ENCODE measurements at regions not wholly inside any gene's neighbourhood (a gene's known extent, or its start where the extent isn't known, plus 50 kb on each side); places are given as distances from the start of the nearest gene placed in this dataset.
"Not testable (repeated sequence)": the region's sequence is repeated elsewhere in the genome, so short reads cannot be mapped to it uniquely, and the experiment has no call there.

- DNase-seq = peak; percentile 18
These were observed 202.9 kb downstream of the USP25 start for GRCh38 chr21:15932726-15933125.

- no peak for DNase-seq
These were observed 205.7 kb downstream of the USP25 start for GRCh38 chr21:15935530-15935929.

GRCh38 chr21:15943009-15943666, 213.4 kb downstream of the USP25 start:
- no peak for DNase-seq

GRCh38 chr21:15947677-15948076, 217.9 kb downstream of the USP25 start:
- no peak for DNase-seq

- DNase-seq = no peak
These were observed 223.9 kb downstream of the USP25 start for GRCh38 chr21:15953551-15954116.

GRCh38 chr21:15964236-15964855, 234.6 kb downstream of the USP25 start:
- no peak for DNase-seq

- DNase-seq = no peak
These were observed 236.4 kb downstream of the USP25 start for GRCh38 chr21:15966231-15966630.

GRCh38 chr21:15966651-15967050, 236.9 kb downstream of the USP25 start:
- no peak for DNase-seq

- no peak for DNase-seq
These were observed 237.9 kb downstream of the USP25 start for GRCh38 chr21:15967661-15968060.

GRCh38 chr21:15968776-15969310, 239.1 kb downstream of the USP25 start:
- DNase-seq = no peak

GRCh38 chr21:15976807-15977206, 247.0 kb downstream of the USP25 start:
- no peak for DNase-seq

GRCh38 chr21:15978215-15978738, 248.5 kb downstream of the USP25 start:
- no peak for DNase-seq

- DNase-seq = not testable (repeated sequence)
These were observed 249.7 kb downstream of the USP25 start for GRCh38 chr21:15979493-15979892.

GRCh38 chr21:15986277-15986676, 256.5 kb downstream of the USP25 start:
- DNase-seq = peak; percentile 46

GRCh38 chr21:15992171-15992570, 262.4 kb downstream of the USP25 start:
- no peak for DNase-seq

GRCh38 chr21:15993951-15994350, 264.2 kb downstream of the USP25 start:
- no peak for DNase-seq

- DNase-seq = no peak
These were observed 270.0 kb downstream of the USP25 start for GRCh38 chr21:15999741-16000140.

GRCh38 chr21:16002874-16003466, 273.2 kb downstream of the USP25 start:
- DNase-seq = no peak

GRCh38 chr21:16004086-16004485, 274.3 kb downstream of the USP25 start:
- DNase-seq = no peak

- no peak for DNase-seq
These were observed 274.7 kb downstream of the USP25 start for GRCh38 chr21:16004523-16004922.

- DNase-seq = no peak
These were observed 276.2 kb downstream of the USP25 start for GRCh38 chr21:16005996-16006395.

- no peak for DNase-seq
These were observed 278.2 kb downstream of the USP25 start for GRCh38 chr21:16007943-16008342.

- no peak for DNase-seq
These were observed 281.9 kb downstream of the USP25 start for GRCh38 chr21:16011719-16012118.

Measured in left kidney (tissue), 1 donor.